ENCODE measurements at regions not wholly inside any gene's neighbourhood (a gene's known extent, or its start where the extent isn't known, plus 50 kb on each side); places are given as distances from the start of the nearest gene placed in this dataset.

DNA sequence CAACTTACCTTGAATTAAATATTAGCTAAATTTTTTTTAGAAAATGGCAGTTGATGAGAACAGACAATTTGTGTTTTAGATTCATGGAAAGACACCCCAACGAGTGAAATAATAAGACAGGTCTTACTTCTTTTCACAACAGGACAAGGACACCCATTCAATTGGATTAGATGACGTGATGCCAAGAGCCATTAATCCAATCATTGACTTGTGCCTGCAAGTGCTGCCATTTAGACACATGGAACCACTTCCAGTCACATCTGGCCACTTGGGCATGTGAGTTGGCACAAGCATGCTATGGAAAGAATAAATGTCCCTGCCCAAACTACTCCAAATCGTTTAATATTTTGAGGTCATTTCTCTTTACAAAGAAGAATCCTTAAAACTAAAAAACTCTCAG lies 1308.8 kb downstream of the ROBO2 start:
- no peaks in the 10 kb centered on the region for H3K4me1 ChIP-seq (ENCODE audit: control insufficient read depth, insufficient read depth, low read length)
- no peak overlapping the region for H3K27ac ChIP-seq (ENCODE audit: low read length)
- no peaks in the 10 kb centered on the region for H3K27me3 ChIP-seq (ENCODE audit: control insufficient read depth, insufficient read depth, low read length)
- H3K9me3 ChIP-seq (replicated peaks; ENCODE audit: control insufficient read depth, low read depth, low read length) = no peaks in the 10 kb centered on the region
- no peaks in the 10 kb centered on the region for H3K36me3 ChIP-seq (ENCODE audit: control insufficient read depth, insufficient read depth, low read length)
- 100% methylated on average over 2 of the region's 3 CpGs for WGBS (ENCODE audit: insufficient coverage)
- no peak overlapping the region for H3K4me3 ChIP-seq (ENCODE audit: low read length)
- no peak for DNase-seq

DNA sequence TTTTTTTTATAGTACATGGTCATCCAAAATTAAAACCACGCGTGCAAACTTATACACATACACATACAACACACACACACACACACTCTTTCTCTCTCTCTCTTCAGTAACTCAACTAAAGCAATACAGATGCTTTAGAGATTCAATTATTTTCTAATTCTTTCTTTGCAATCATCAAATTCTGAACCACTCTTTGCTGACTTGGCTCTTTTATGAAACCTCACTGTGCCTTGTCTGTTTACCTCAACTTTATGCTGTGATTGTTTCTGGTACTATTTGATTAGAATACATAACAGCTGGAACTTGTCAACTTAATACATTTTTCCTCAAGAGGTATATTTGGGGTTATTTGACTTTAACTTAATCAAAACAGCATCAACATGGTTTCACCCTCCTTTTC lies 1309.7 kb downstream of the ROBO2 start:
- no peak overlapping the region for H3K27ac ChIP-seq (ENCODE audit: low read length)
- no peaks in the 10 kb centered on the region for H3K9me3 ChIP-seq (replicated peaks; ENCODE audit: control insufficient read depth, low read depth, low read length)
- no peaks in the 10 kb centered on the region for H3K4me1 ChIP-seq (ENCODE audit: control insufficient read depth, insufficient read depth, low read length)
- no peaks in the 10 kb centered on the region for H3K27me3 ChIP-seq (ENCODE audit: control insufficient read depth, insufficient read depth, low read length)
- H3K4me3 ChIP-seq (ENCODE audit: low read length) = no peak overlapping the region
- WGBS (ENCODE audit: insufficient coverage) = no CpG with 5 or more reads among the region's 2 CpGs
- DNase-seq = no peak
- H3K36me3 ChIP-seq (ENCODE audit: control insufficient read depth, insufficient read depth, low read length) = no peaks in the 10 kb centered on the region

GRCh38 chr3:78351334-78351733 lies 1311.4 kb downstream of the ROBO2 start:
- H3K27ac ChIP-seq (ENCODE audit: low read length) = no peak overlapping the region
- no peaks in the 10 kb centered on the region for H3K27me3 ChIP-seq (ENCODE audit: control insufficient read depth, insufficient read depth, low read length)
- H3K4me3 ChIP-seq (ENCODE audit: low read length) = no peak overlapping the region
- H3K4me1 ChIP-seq (ENCODE audit: control insufficient read depth, insufficient read depth, low read length) = no peaks in the 10 kb centered on the region
- DNase-seq = peak; percentile 23
- WGBS (ENCODE audit: insufficient coverage) = no CpG with 5 or more reads among the region's 3 CpGs
- H3K9me3 ChIP-seq (replicated peaks; ENCODE audit: control insufficient read depth, low read depth, low read length) = no peaks in the 10 kb centered on the region
- H3K36me3 ChIP-seq (ENCODE audit: control insufficient read depth, insufficient read depth, low read length) = no peaks in the 10 kb centered on the region

DNA sequence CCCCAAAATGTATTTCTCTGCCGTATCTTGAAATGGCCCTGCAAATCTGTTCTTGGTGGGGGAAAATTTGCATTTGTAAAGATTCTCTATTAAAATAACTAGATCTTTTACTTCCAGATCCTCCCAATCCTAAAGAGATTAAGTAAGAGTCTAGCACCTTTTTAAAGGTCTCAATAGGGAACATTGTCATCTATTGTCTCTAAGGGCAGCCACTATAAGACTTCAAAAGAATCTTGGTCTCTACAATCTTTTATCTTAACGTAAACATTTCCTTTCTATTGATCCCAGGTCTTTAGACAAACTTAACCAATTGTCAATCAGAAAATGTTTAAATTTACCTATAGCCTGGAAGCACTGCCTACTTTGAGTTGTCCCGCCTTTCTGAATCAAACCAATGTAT lies 1313.3 kb downstream of the ROBO2 start:
- Histone ChIP-seq H3K9me3 (replicated peaks; ENCODE audit: control insufficient read depth, low read depth, low read length) (no peaks in the 10 kb centered on the region), H3K27me3 (ENCODE audit: control insufficient read depth, insufficient read depth, low read length) (no peaks in the 10 kb centered on the region), H3K27ac (ENCODE audit: low read length) (no peak overlapping the region), H3K36me3 (ENCODE audit: control insufficient read depth, insufficient read depth, low read length) (no peaks in the 10 kb centered on the region), H3K4me3 (ENCODE audit: low read length) (no peak overlapping the region), H3K4me1 (ENCODE audit: control insufficient read depth, insufficient read depth, low read length) (no peaks in the 10 kb centered on the region)
- WGBS (ENCODE audit: insufficient coverage) = 100% methylated on average over 1 of the region's 3 CpGs
- no peak for DNase-seq

- H3K36me3 ChIP-seq (ENCODE audit: control insufficient read depth, insufficient read depth, low read length) = no peaks in the 10 kb centered on the region
- H3K9me3 ChIP-seq (replicated peaks; ENCODE audit: control insufficient read depth, low read depth, low read length) = no peaks in the 10 kb centered on the region
- H3K27ac ChIP-seq (ENCODE audit: low read length) = no peak overlapping the region
- no peak for DNase-seq
- no peak overlapping the region for H3K4me3 ChIP-seq (ENCODE audit: low read length)
- no peaks in the 10 kb centered on the region for H3K4me1 ChIP-seq (ENCODE audit: control insufficient read depth, insufficient read depth, low read length)
- no peaks in the 10 kb centered on the region for H3K27me3 ChIP-seq (ENCODE audit: control insufficient read depth, insufficient read depth, low read length)
- WGBS (ENCODE audit: insufficient coverage) = 72% methylated on average over 2 of the region's 4 CpGs
Measured at GRCh38 chr3:78360849-78361248, 1321.0 kb downstream of the ROBO2 start.

GRCh38 chr3:78368636-78369345 lies 1328.9 kb downstream of the ROBO2 start:
- Histone ChIP-seq H3K9me3 (replicated peaks; ENCODE audit: control insufficient read depth, low read depth, low read length) (no peaks in the 10 kb centered on the region), H3K36me3 (ENCODE audit: control insufficient read depth, insufficient read depth, low read length) (no peaks in the 10 kb centered on the region), H3K4me3 (ENCODE audit: low read length) (no peak overlapping the region), H3K4me1 (ENCODE audit: control insufficient read depth, insufficient read depth, low read length) (no peaks in the 10 kb centered on the region), H3K27me3 (ENCODE audit: control insufficient read depth, insufficient read depth, low read length) (no peaks in the 10 kb centered on the region), H3K27ac (ENCODE audit: low read length) (no peak overlapping the region)
- 83% methylated on average over 1 of the region's 8 CpGs for WGBS (ENCODE audit: insufficient coverage)
- no peak for DNase-seq

- DNase-seq = no peak
- 40% methylated on average over 1 of the region's 1 CpG for WGBS (ENCODE audit: insufficient coverage)
- Histone ChIP-seq H3K27ac (ENCODE audit: low read length) (no peak overlapping the region), H3K4me1 (ENCODE audit: control insufficient read depth, insufficient read depth, low read length) (no peaks in the 10 kb centered on the region), H3K36me3 (ENCODE audit: control insufficient read depth, insufficient read depth, low read length) (no peaks in the 10 kb centered on the region), H3K4me3 (ENCODE audit: low read length) (no peak overlapping the region), H3K9me3 (replicated peaks; ENCODE audit: control insufficient read depth, low read depth, low read length) (peaks cover 5% of the 10 kb centered on the region), H3K27me3 (ENCODE audit: control insufficient read depth, insufficient read depth, low read length) (no peaks in the 10 kb centered on the region)
Measured at GRCh38 chr3:78390221-78390620, 1350.3 kb downstream of the ROBO2 start.

DNA sequence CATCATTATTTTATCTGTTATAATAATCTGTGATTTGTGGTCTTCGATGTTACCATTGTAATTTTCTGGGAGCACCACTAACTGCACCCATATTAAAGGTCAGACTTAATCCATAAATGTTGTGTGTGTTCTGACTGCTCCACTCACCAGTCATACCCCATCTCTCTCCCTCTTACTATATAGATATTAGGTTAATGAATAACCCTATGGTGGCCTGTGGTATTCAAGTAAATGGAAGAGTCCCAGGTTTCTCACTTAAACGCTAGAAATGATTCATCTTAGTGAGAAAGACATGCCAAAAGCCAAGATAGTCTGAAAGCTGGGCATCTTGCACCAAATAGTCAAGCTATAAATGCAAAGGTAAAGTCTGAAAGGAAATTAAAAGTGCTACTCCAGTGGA lies 1358.5 kb downstream of the ROBO2 start:
- DNase-seq = no peak
- H3K4me1 ChIP-seq (ENCODE audit: control insufficient read depth, insufficient read depth, low read length) = no peaks in the 10 kb centered on the region
- H3K4me3 ChIP-seq (ENCODE audit: low read length) = no peak overlapping the region
- H3K36me3 ChIP-seq (ENCODE audit: control insufficient read depth, insufficient read depth, low read length) = no peaks in the 10 kb centered on the region
- H3K27ac ChIP-seq (ENCODE audit: low read length) = no peak overlapping the region
- H3K9me3 ChIP-seq (replicated peaks; ENCODE audit: control insufficient read depth, low read depth, low read length) = no peaks in the 10 kb centered on the region
- H3K27me3 ChIP-seq (ENCODE audit: control insufficient read depth, insufficient read depth, low read length) = no peaks in the 10 kb centered on the region
- WGBS (ENCODE audit: insufficient coverage) = no CpG with 5 or more reads among the region's 2 CpGs

DNA sequence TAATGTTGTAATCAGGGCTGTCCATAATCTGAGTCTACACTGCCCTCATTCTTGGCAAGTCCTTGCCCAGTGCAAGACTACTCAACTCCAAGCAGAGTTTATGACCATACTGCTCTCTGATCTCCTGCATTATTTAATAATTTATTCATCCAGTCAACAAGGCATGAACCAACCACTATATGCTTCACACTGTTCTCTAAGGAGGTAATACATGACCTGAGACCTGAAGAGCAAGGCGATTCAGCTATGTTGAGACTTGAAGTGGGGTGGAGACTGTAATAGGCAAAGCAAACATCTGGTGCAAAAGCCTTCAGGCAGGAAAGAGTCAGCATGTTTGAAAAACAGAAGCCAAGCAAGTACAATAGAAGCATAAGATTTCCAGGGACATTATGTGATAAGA lies 1362.8 kb downstream of the ROBO2 start:
- Histone ChIP-seq H3K4me1 (ENCODE audit: control insufficient read depth, insufficient read depth, low read length) (no peaks in the 10 kb centered on the region), H3K4me3 (ENCODE audit: low read length) (no peak overlapping the region), H3K27ac (ENCODE audit: low read length) (no peak overlapping the region), H3K9me3 (replicated peaks; ENCODE audit: control insufficient read depth, low read depth, low read length) (no peaks in the 10 kb centered on the region), H3K27me3 (ENCODE audit: control insufficient read depth, insufficient read depth, low read length) (no peaks in the 10 kb centered on the region), H3K36me3 (ENCODE audit: control insufficient read depth, insufficient read depth, low read length) (no peaks in the 10 kb centered on the region)
- WGBS (ENCODE audit: insufficient coverage) = 70% methylated on average over 1 of the region's 1 CpG
- DNase-seq = no peak

DNA sequence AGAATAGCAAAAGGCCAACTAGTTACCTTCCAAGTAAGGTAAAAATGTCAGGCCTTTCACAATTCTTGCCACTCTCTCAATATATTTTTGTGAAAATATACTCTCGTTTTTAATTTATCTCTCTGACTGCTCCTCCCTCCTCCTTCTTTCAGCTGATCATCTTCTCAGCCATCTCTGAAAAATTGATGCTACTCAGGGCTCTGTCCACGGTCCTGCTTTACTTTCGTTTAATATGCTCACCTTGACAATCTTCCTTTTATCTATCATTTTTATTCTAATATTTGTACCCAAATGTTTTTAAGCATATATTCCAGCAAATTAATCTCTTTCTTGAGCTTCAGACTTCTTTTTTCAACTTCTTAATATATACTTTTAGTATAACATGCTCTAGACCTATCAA lies 1362.1 kb downstream of the ROBO1 start:
- no peak for DNase-seq
- 77% methylated on average over 2 of the region's 3 CpGs for WGBS (ENCODE audit: insufficient coverage)
- Histone ChIP-seq H3K9me3 (replicated peaks; ENCODE audit: control insufficient read depth, low read depth, low read length) (no peaks in the 10 kb centered on the region), H3K27me3 (ENCODE audit: control insufficient read depth, insufficient read depth, low read length) (no peaks in the 10 kb centered on the region), H3K4me1 (ENCODE audit: control insufficient read depth, insufficient read depth, low read length) (no peaks in the 10 kb centered on the region), H3K27ac (ENCODE audit: low read length) (no peak overlapping the region), H3K4me3 (ENCODE audit: low read length) (no peak overlapping the region), H3K36me3 (ENCODE audit: control insufficient read depth, insufficient read depth, low read length) (no peaks in the 10 kb centered on the region)

- no peaks in the 10 kb centered on the region for H3K9me3 ChIP-seq (replicated peaks; ENCODE audit: control insufficient read depth, low read depth, low read length)
- 100% methylated on average over 1 of the region's 2 CpGs for WGBS (ENCODE audit: insufficient coverage)
- H3K4me1 ChIP-seq (ENCODE audit: control insufficient read depth, insufficient read depth, low read length) = no peaks in the 10 kb centered on the region
- H3K27ac ChIP-seq (ENCODE audit: low read length) = no peak overlapping the region
- no peaks in the 10 kb centered on the region for H3K27me3 ChIP-seq (ENCODE audit: control insufficient read depth, insufficient read depth, low read length)
- no peak overlapping the region for H3K4me3 ChIP-seq (ENCODE audit: low read length)
- no peak for DNase-seq
- no peaks in the 10 kb centered on the region for H3K36me3 ChIP-seq (ENCODE audit: control insufficient read depth, insufficient read depth, low read length)
Measured at GRCh38 chr3:78406396-78406795, 1361.4 kb downstream of the ROBO1 start.

Data from muscle of leg (tissue), 3 donors.